K562 (cell line): ENCODE measurements at regions not wholly inside any gene's neighbourhood (a gene's known extent, or its start where the extent isn't known, plus 50 kb on each side); places are given as distances from the start of the nearest gene placed in this dataset.

Experiments used
- ATAC-seq: fragments of 200-7000 bp; cut with Tn5 transposase; 3 replicates; pipeline ENCODE4 v1.9.1; 2020; ENCODE audit warnings: moderate library complexity
- BruUV-seq: library from RNA; stranded (reverse); fragments of 400-500 nt; replicated peaks from 2 replicates; lab custom pipeline; 2021; lab: Mats Ljungman, UMichigan
- CTCF ChIA-PET: fragments of 300-600 bp; formaldehyde crosslinking; extraction: SDS; loops from one replicate; lab custom pipeline; 2021; ENCODE audit warnings: low intra/inter-chr PET ratio; lab: Yijun Ruan, JAX
- POLR2A ChIA-PET: fragments of 300-600, 350-650 bp; sonication (Branson Sonifier 250); formaldehyde crosslinking; extraction: SDS; loops from one replicate; lab custom pipeline; 2021; ENCODE audit warnings: antibody characterized with exemption, inconsistent platforms; lab: Yijun Ruan, JAX
- DNase-seq, 4 experiments: peaks; one replicate each; pipeline versions ENCODE4 v3.0.0 to v3.0.0-alpha.2; 2011 to 2018; ENCODE audit warnings: low spot score in 3 of 4, mixed read lengths in 3 of 4; ENCODE audit errors: extremely low read depth in 1 of 4
- FAIRE-seq: peaks from 2 replicates; lab custom pipeline; 2011; peaks lifted over from hg19 to GRCh38; lab: Jason Lieb, UNC
- H2AFZ ChIP-seq: 2 replicates; pipeline ENCODE4 v1.6.0; 2011; ENCODE audit warnings: low read depth, low read length, control low read depth, inconsistent platforms
- H3K27ac ChIP-seq: fragments of 200-600 bp; 3 replicates; pipeline ENCODE4 v1.8.0; 2011; ENCODE audit warnings: low read depth, mild to moderate bottlenecking, control low read depth, inconsistent platforms, low read length, moderate library complexity, mixed read lengths; ENCODE audit errors: extremely low read depth
- H3K27me3 ChIP-seq, 2 experiments: fragments of 300-600 bp in 1 of 2; 2 replicates in 1 of 2; 3 replicates in 1 of 2; pipeline versions ENCODE4 v1.6.0 to v1.8.0; 2011; ENCODE audit warnings: inconsistent platforms in 2 of 2, low read length in 2 of 2, mild to moderate bottlenecking in 1 of 2, mixed read lengths in 1 of 2, moderate library complexity in 1 of 2; ENCODE audit not compliant: control insufficient read depth in 2 of 2, insufficient read depth in 2 of 2
- H3K36me3 ChIP-seq: fragments of 300-600 bp; 3 replicates; pipeline ENCODE4 v1.8.0; 2011; ENCODE audit warnings: mild to moderate bottlenecking, low read length, inconsistent platforms; ENCODE audit not compliant: control insufficient read depth, insufficient read depth
- H3K4me1 ChIP-seq, 2 experiments: fragments of 200-600 bp in 1 of 2; replicated peaks in 1 of 2; 2 replicates in 1 of 2; 3 replicates in 1 of 2; pipeline versions ENCODE4 v1.5.1 to v1.8.0; 2011; ENCODE audit warnings: inconsistent platforms in 2 of 2, low read length in 2 of 2, mild to moderate bottlenecking in 1 of 2, mixed read lengths in 1 of 2, moderate library complexity in 1 of 2; ENCODE audit not compliant: control insufficient read depth in 2 of 2, insufficient read depth in 2 of 2
- H3K4me2 ChIP-seq: 2 replicates; pipeline ENCODE4 v1.6.1; 2011; ENCODE audit warnings: low read length, control low read depth, inconsistent platforms, mixed read lengths; ENCODE audit not compliant: insufficient read depth
- H3K4me3 ChIP-seq: fragments of 200-600 bp; sonication (generic), shearing (Covaris generic); 2 replicates; pipeline ENCODE4 v1.5.1; 2016; ENCODE audit warnings: control low read depth, inconsistent platforms
- H3K79me2 ChIP-seq: fragments of 200-600 bp; 3 replicates; pipeline ENCODE4 v1.8.0; 2011; ENCODE audit warnings: low read length, inconsistent platforms; ENCODE audit not compliant: control insufficient read depth, insufficient read depth
- H3K9ac ChIP-seq, 2 experiments: 2 replicates each; pipeline versions ENCODE4 v1.6.0 to v1.6.1; 2011; ENCODE audit warnings: low read depth in 2 of 2, low read length in 2 of 2, control low read depth in 1 of 2, inconsistent platforms in 1 of 2, mild to moderate bottlenecking in 1 of 2, mixed read lengths in 1 of 2; ENCODE audit not compliant: insufficient read depth in 1 of 2
- H3K9me1 ChIP-seq: one replicate; pipeline ENCODE4 v1.6.0; 2011; ENCODE audit warnings: inconsistent platforms, mild to moderate bottlenecking, low read length, moderate library complexity; ENCODE audit not compliant: control insufficient read depth, insufficient read depth
- H3K9me3 ChIP-seq: replicated peaks from 2 replicates; pipeline ENCODE4 v1.5.1; 2011; ENCODE audit warnings: low read depth, low read length, inconsistent platforms; ENCODE audit not compliant: control insufficient read depth, insufficient read depth
- H4K20me1 ChIP-seq: replicated peaks from 2 replicates; pipeline ENCODE4 v1.6.1; 2011; ENCODE audit warnings: low read length, inconsistent platforms, mixed read lengths; ENCODE audit not compliant: control insufficient read depth, insufficient read depth
- FOXJ3 ChIP-seq: sonication (generic); formaldehyde crosslinking; IDR thresholded peaks from 2 replicates; pipeline ENCODE4 v1.4.0; 2020; ENCODE audit warnings: mild to moderate bottlenecking, missing genetic modification reagents
- GTF2A2 ChIP-seq: IDR thresholded peaks from 2 replicates; pipeline ENCODE4 v1.6.1; 2016; ENCODE audit warnings: mild to moderate bottlenecking, missing genetic modification characterization, missing compliant biosample characterization
- KLF1 ChIP-seq: fragments of 450-650 bp; IDR thresholded peaks from 2 replicates; pipeline ENCODE4 v1.6.1; 2016; ENCODE audit warnings: missing genetic modification characterization, missing compliant biosample characterization
- MYNN ChIP-seq, 2 experiments: sonication (generic); formaldehyde crosslinking in 1 of 2; IDR thresholded peaks; 2 replicates each; pipeline versions ENCODE4 v1.5.0 to v1.6.1; 2016 to 2020; ENCODE audit warnings: antibody characterized with exemption in 1 of 2, missing genetic modification reagents in 1 of 2
- PHB ChIP-seq: fragments of 250-450 bp; sonication (Bioruptor Pico); IDR thresholded peaks from 2 replicates; pipeline ENCODE4 v1.5.0; 2021
- ZBTB7A ChIP-seq: IDR thresholded peaks from 2 replicates; pipeline ENCODE4 v1.6.1; 2011; ENCODE audit warnings: low read depth, mild to moderate bottlenecking, low read length, moderate library complexity, borderline replicate concordance; ENCODE audit not compliant: control insufficient read depth
- ZNF778 ChIP-seq: fragments of 450-650 bp; formaldehyde crosslinking; IDR thresholded peaks from 2 replicates; pipeline ENCODE4 v1.4.0; 2020; ENCODE audit warnings: mild to moderate bottlenecking, moderate library complexity
- in situ Hi-C: fragments of 300-500 bp; cut with MboI; formaldehyde crosslinking; loops from 4 replicates; pipeline ENCODE4 v1.15.0; 2018; ENCODE audit warnings: inconsistent platforms, mixed read lengths
- intact Hi-C: fragments of 100-400 bp; cut with micrococcal nuclease; formaldehyde crosslinking; loops from 2 replicates; pipeline ENCODE4 v1.14.2; 2022
- TF ChIP-seq, protein P1 (sequence below): sonication (generic); formaldehyde crosslinking; IDR thresholded peaks from 2 replicates; pipeline ENCODE4 v1.4.0; 2020; ENCODE audit warnings: mild to moderate bottlenecking, missing genetic modification reagents
- TF ChIP-seq, protein P2 (sequence below): fragments of 450-650 bp; IDR thresholded peaks from 2 replicates; pipeline ENCODE4 v1.6.1; 2016; ENCODE audit warnings: borderline replicate concordance
- TF ChIP-seq, protein P3 (sequence below): fragments of 250-450 bp; sonication (Bioruptor Pico); IDR thresholded peaks from 2 replicates; pipeline ENCODE4 v1.4.0; 2020; ENCODE audit warnings: mild to moderate bottlenecking
- TF ChIP-seq, protein P4 (sequence below): fragments of 450-650 bp; formaldehyde crosslinking; conservative IDR thresholded peaks from 2 replicates; pipeline ENCODE4 v1.4.0; 2022; ENCODE audit warnings: mild to moderate bottlenecking, missing genetic modification characterization
- TF ChIP-seq, protein P5 (sequence below): fragments of 450-650 bp; formaldehyde crosslinking; IDR thresholded peaks from 2 replicates; pipeline ENCODE4 v1.4.0; 2020; ENCODE audit warnings: mild to moderate bottlenecking, moderate library complexity

DNA sequence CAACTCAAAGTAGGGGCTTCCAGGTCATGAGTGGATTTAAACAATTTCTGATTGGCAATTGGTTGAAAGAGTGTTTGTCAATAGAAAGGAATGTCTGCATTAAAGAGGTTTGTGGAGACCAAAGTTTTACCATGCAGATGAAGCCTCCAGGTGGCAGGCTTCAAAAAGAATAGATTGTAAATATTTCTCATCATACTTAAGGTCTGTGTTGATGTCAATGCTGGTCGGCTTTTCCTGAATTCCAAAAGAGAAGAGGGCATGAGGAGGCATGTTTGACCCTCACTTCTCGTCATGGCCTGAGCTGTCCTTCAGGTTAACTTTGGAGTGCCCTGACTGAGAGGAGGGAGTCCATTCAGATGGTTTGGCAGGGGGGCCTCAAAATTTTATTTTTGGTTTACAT lies 125.4 kb upstream of the RFC3 start (continued):
- TF ChIP-seq, protein P1, sequence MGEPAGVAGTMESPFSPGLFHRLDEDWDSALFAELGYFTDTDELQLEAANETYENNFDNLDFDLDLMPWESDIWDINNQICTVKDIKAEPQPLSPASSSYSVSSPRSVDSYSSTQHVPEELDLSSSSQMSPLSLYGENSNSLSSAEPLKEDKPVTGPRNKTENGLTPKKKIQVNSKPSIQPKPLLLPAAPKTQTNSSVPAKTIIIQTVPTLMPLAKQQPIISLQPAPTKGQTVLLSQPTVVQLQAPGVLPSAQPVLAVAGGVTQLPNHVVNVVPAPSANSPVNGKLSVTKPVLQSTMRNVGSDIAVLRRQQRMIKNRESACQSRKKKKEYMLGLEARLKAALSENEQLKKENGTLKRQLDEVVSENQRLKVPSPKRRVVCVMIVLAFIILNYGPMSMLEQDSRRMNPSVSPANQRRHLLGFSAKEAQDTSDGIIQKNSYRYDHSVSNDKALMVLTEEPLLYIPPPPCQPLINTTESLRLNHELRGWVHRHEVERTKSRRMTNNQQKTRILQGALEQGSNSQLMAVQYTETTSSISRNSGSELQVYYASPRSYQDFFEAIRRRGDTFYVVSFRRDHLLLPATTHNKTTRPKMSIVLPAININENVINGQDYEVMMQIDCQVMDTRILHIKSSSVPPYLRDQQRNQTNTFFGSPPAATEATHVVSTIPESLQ = no peak
- TF ChIP-seq, protein P2, sequence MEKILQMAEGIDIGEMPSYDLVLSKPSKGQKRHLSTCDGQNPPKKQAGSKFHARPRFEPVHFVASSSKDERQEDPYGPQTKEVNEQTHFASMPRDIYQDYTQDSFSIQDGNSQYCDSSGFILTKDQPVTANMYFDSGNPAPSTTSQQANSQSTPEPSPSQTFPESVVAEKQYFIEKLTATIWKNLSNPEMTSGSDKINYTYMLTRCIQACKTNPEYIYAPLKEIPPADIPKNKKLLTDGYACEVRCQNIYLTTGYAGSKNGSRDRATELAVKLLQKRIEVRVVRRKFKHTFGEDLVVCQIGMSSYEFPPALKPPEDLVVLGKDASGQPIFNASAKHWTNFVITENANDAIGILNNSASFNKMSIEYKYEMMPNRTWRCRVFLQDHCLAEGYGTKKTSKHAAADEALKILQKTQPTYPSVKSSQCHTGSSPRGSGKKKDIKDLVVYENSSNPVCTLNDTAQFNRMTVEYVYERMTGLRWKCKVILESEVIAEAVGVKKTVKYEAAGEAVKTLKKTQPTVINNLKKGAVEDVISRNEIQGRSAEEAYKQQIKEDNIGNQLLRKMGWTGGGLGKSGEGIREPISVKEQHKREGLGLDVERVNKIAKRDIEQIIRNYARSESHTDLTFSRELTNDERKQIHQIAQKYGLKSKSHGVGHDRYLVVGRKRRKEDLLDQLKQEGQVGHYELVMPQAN = no peak

DNA sequence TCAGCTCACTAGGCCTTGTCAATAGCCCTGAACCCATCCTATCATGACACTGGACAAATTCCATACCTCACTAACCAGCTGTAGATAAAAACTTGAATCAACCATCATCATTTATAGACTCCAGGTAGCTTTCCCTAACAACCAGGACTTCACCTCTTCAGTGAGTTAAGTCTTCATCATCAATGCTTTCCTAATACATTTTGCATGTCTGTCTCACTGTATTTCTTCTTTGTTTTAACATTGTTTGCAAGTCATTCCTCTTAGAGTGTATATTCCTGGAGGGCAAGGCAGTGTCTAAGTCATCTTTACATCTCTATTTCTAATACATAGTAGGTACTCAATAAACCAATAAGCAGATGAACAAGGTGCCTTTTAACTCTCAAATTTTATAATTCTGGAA lies 123.4 kb upstream of the RFC3 start:
- in situ Hi-C loops = no loop called here
- Histone ChIP-seq H3K36me3 (no peaks in the 10 kb centered on the region), H3K9me1 (no peaks in the 10 kb centered on the region), H4K20me1 (no peaks in the 10 kb centered on the region), H3K27me3 (no peaks in the 10 kb centered on the region), H3K4me1 (no peaks in the 10 kb centered on the region), H3K27ac (no peak overlapping the region), H3K4me3 (no peak overlapping the region), H3K9me3 (no peaks in the 10 kb centered on the region), H3K9ac (no peak overlapping the region), H3K79me2 (no peaks in the 10 kb centered on the region), H3K4me2 (no peak overlapping the region), H2AFZ (no peak overlapping the region)
- ATAC-seq (no peak), FAIRE-seq (no peak), DNase-seq (no peak)
- intact Hi-C loops = no loop called here
- no TSS peak for BruUV-seq
- CTCF ChIA-PET = no interaction called here
- POLR2A ChIA-PET = no interaction called here
- TF ChIP-seq, protein P3, sequence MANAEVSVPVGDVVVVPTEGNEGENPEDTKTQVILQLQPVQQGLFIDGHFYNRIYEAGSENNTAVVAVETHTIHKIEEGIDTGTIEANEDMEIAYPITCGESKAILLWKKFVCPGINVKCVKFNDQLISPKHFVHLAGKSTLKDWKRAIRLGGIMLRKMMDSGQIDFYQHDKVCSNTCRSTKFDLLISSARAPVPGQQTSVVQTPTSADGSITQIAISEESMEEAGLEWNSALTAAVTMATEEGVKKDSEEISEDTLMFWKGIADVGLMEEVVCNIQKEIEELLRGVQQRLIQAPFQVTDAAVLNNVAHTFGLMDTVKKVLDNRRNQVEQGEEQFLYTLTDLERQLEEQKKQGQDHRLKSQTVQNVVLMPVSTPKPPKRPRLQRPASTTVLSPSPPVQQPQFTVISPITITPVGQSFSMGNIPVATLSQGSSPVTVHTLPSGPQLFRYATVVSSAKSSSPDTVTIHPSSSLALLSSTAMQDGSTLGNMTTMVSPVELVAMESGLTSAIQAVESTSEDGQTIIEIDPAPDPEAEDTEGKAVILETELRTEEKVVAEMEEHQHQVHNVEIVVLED (CRISPR knock-in tag) = no peak
- no peak for TF ChIP-seq FOXJ3 (CRISPR knock-in tag)
- no peak for TF ChIP-seq KLF1 (tag)
- TF ChIP-seq GTF2A2 (tag) = no peak
- TF ChIP-seq, protein P4, sequence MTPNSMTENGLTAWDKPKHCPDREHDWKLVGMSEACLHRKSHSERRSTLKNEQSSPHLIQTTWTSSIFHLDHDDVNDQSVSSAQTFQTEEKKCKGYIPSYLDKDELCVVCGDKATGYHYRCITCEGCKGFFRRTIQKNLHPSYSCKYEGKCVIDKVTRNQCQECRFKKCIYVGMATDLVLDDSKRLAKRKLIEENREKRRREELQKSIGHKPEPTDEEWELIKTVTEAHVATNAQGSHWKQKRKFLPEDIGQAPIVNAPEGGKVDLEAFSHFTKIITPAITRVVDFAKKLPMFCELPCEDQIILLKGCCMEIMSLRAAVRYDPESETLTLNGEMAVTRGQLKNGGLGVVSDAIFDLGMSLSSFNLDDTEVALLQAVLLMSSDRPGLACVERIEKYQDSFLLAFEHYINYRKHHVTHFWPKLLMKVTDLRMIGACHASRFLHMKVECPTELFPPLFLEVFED = no peak
- TF ChIP-seq, protein P5, sequence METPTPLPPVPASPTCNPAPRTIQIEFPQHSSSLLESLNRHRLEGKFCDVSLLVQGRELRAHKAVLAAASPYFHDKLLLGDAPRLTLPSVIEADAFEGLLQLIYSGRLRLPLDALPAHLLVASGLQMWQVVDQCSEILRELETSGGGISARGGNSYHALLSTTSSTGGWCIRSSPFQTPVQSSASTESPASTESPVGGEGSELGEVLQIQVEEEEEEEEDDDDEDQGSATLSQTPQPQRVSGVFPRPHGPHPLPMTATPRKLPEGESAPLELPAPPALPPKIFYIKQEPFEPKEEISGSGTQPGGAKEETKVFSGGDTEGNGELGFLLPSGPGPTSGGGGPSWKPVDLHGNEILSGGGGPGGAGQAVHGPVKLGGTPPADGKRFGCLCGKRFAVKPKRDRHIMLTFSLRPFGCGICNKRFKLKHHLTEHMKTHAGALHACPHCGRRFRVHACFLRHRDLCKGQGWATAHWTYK (CRISPR knock-in tag) = no peak
- no peak for TF ChIP-seq MYNN (IDR thresholded peaks at IDR 0.05)
- TF ChIP-seq MYNN (CRISPR knock-in tag; IDR thresholded peaks at IDR 0.05) = no peak
- no peak for TF ChIP-seq ZNF778 (CRISPR knock-in tag)
- TF ChIP-seq PHB (CRISPR knock-in tag) = no peak
- TF ChIP-seq ZBTB7A = no peak
